HepG2 (cell line): ENCODE measurements at regions not wholly inside any gene's neighbourhood (a gene's known extent, or its start where the extent isn't known, plus 50 kb on each side); places are given as distances from the start of the nearest gene placed in this dataset.

ENCODE experiments used
- ATAC-seq: fragments of 200-7000 bp; cut with Tn5 transposase; 3 replicates; pipeline ENCODE4 v1.9.1; 2020; ENCODE audit warnings: mild to moderate bottlenecking, moderate library complexity
- BruUV-seq: library from RNA; stranded (reverse); fragments of 400-500 nt; replicated peaks from 2 replicates; lab custom pipeline; 2021; lab: Mats Ljungman, UMichigan
- CTCF ChIA-PET: fragments of 300-600 bp; formaldehyde crosslinking; extraction: SDS; loops from one replicate; lab custom pipeline; 2021; ENCODE audit warnings: low total read pairs, inconsistent platforms, low intra/inter-chr PET ratio; lab: Yijun Ruan, JAX
- POLR2A ChIA-PET: fragments of 350-600 bp; sonication (Branson Sonifier 250); formaldehyde crosslinking; loops from one replicate; lab custom pipeline; 2020; ENCODE audit warnings: antibody characterized with exemption, inconsistent platforms; lab: Yijun Ruan, JAX
- DNase-seq: peaks from one replicate; pipeline ENCODE4 v3.0.0-alpha.2; 2015; ENCODE audit warnings: low spot score
- FAIRE-seq: peaks from 3 replicates; lab custom pipeline; 2011; peaks lifted over from hg19 to GRCh38; lab: Jason Lieb, UNC
- H2AFZ ChIP-seq: one replicate; pipeline ENCODE4 v1.6.1; 2011; ENCODE audit warnings: low read length, inconsistent platforms
- H3K27ac ChIP-seq: fragments of 300-600 bp; 3 replicates; pipeline ENCODE4 v1.8.0; 2011; ENCODE audit warnings: mixed run types, mild to moderate bottlenecking, mixed read lengths, low read length, inconsistent platforms; ENCODE audit not compliant: insufficient read depth; ENCODE audit errors: extremely low read length
- H3K27me3 ChIP-seq, 2 experiments: fragments of 200-600 bp in 1 of 2; 2 replicates in 1 of 2; 3 replicates in 1 of 2; pipeline versions ENCODE4 v1.6.0 to v1.8.0; 2011; ENCODE audit warnings: low read length in 2 of 2, mild to moderate bottlenecking in 2 of 2, moderate library complexity in 2 of 2, inconsistent platforms in 1 of 2; ENCODE audit not compliant: insufficient read depth in 2 of 2, control insufficient read depth in 1 of 2
- H3K36me3 ChIP-seq, 2 experiments: fragments of 200-600 bp in 1 of 2; replicated peaks in 1 of 2; 2 replicates in 1 of 2; 3 replicates in 1 of 2; pipeline versions ENCODE4 v1.5.1 to v1.8.0; 2011; ENCODE audit warnings: low read length in 2 of 2, inconsistent platforms in 1 of 2; ENCODE audit not compliant: insufficient read depth in 2 of 2, control insufficient read depth in 1 of 2
- H3K4me1 ChIP-seq: 2 replicates; pipeline ENCODE4 v1.5.1; 2012; ENCODE audit warnings: low read length, inconsistent platforms; ENCODE audit not compliant: insufficient read depth
- H3K4me2 ChIP-seq: 2 replicates; pipeline ENCODE4 v1.6.0; 2011; ENCODE audit warnings: low read depth, low read length, inconsistent platforms
- H3K4me3 ChIP-seq, 3 experiments: fragments of 200-600 bp in 1 of 3; sonication (generic), shearing (Covaris generic) in 1 of 3; replicated peaks in 1 of 3; 2 replicates each; pipeline ENCODE4 v1.5.1; 2011 to 2016; ENCODE audit warnings: low read length in 3 of 3, inconsistent platforms in 2 of 3, low read depth in 2 of 3, mild to moderate bottlenecking in 2 of 3, control low read depth in 1 of 3, mixed read lengths in 1 of 3; ENCODE audit not compliant: insufficient read depth in 1 of 3
- H3K79me2 ChIP-seq: one replicate; pipeline ENCODE4 v1.6.1; 2011; ENCODE audit warnings: low read length, inconsistent platforms; ENCODE audit not compliant: insufficient read depth
- H3K9ac ChIP-seq: 2 replicates; pipeline ENCODE4 v1.6.0; 2011; ENCODE audit warnings: mild to moderate bottlenecking, low read depth, low read length, inconsistent platforms; ENCODE audit not compliant: insufficient read depth
- H3K9me3 ChIP-seq: 2 replicates; pipeline ENCODE4 v1.5.1; 2012; ENCODE audit warnings: mild to moderate bottlenecking, low read length
- H4K20me1 ChIP-seq: 2 replicates; pipeline ENCODE4 v1.6.0; 2011; ENCODE audit warnings: inconsistent platforms, mild to moderate bottlenecking, low read length, moderate library complexity; ENCODE audit not compliant: insufficient read depth
- ETS1 ChIP-seq: sonication (generic); formaldehyde crosslinking; IDR thresholded peaks from 2 replicates; pipeline ENCODE4 v1.4.0; 2020; ENCODE audit warnings: missing genetic modification reagents
- GFI1 ChIP-seq: sonication (generic); formaldehyde crosslinking; IDR thresholded peaks from 2 replicates; pipeline ENCODE4 v1.5.0; 2020; ENCODE audit warnings: missing genetic modification reagents, mild to moderate bottlenecking, borderline replicate concordance
- MTF2 ChIP-seq: sonication (generic); formaldehyde crosslinking; IDR thresholded peaks from 2 replicates; pipeline ENCODE4 v1.5.0; 2020; ENCODE audit warnings: missing genetic modification reagents, borderline replicate concordance
- RFX5 ChIP-seq: IDR thresholded peaks from 2 replicates; pipeline ENCODE4 v1.6.1; 2011; ENCODE audit warnings: low read depth, low read length, improper control_type of control experiment
- SP1 ChIP-seq, 2 experiments: fragments of 450-650 bp in 1 of 2; sonication (generic) in 1 of 2; formaldehyde crosslinking in 1 of 2; IDR thresholded peaks; 2 replicates each; pipeline versions ENCODE4 v1.4.0 to v1.6.1; 2016 to 2020; ENCODE audit warnings: missing genetic modification reagents in 1 of 2
- XRCC5 ChIP-seq: fragments of 200-400 bp; formaldehyde crosslinking; optimal IDR thresholded peaks from 2 replicates; pipeline ENCODE3; 2017; ENCODE audit warnings: mild to moderate bottlenecking, low read length
- ZBTB25 ChIP-seq: IDR thresholded peaks from 2 replicates; pipeline ENCODE4 v1.6.1; 2018; ENCODE audit warnings: missing genetic modification reagents
- ZBTB37 ChIP-seq: sonication (generic); formaldehyde crosslinking; IDR thresholded peaks from 2 replicates; pipeline ENCODE4 v1.4.0; 2020; ENCODE audit warnings: mild to moderate bottlenecking, missing genetic modification reagents
- ZBTB4 ChIP-seq: sonication (generic); formaldehyde crosslinking; IDR thresholded peaks from 2 replicates; pipeline ENCODE4 v1.4.0; 2020; ENCODE audit warnings: missing genetic modification reagents, mild to moderate bottlenecking, borderline replicate concordance
- ZMYM4 ChIP-seq: sonication (generic); formaldehyde crosslinking; IDR thresholded peaks from 2 replicates; pipeline ENCODE4 v1.8.1; 2023; ENCODE audit warnings: mild to moderate bottlenecking, missing genetic modification reagents
- ZNF235 ChIP-seq: sonication (generic); formaldehyde crosslinking; IDR thresholded peaks from 2 replicates; pipeline ENCODE4 v1.8.1; 2023; ENCODE audit warnings: mild to moderate bottlenecking, missing genetic modification reagents, borderline replicate concordance
- ZNF382 ChIP-seq: sonication (generic); formaldehyde crosslinking; IDR thresholded peaks from 2 replicates; pipeline ENCODE4 v1.5.0; 2020; ENCODE audit warnings: missing genetic modification reagents, mild to moderate bottlenecking, borderline replicate concordance
- WGBS: methylation state at CpG from one replicate; pipeline ENCODE4 v1.1.6; 2017; ENCODE audit warnings: low lambda C conversion rate; 5-methylcytosine and 5-hydroxymethylcytosine counted together
- in situ Hi-C: cut with HindIII; loops from 2 replicates; pipeline ENCODE4 v1.10.0; 2017; ENCODE audit warnings: low pct_unique_long_range_greater_than_20kb; ENCODE audit not compliant: extremely low pct_ligation_motif_present
- intact Hi-C: fragments of 100-400 bp; cut with micrococcal nuclease; formaldehyde crosslinking; loops from one replicate; pipeline ENCODE4 v1.10.0; 2022; ENCODE audit not compliant: unreplicated experiment

GRCh38 chr7:12888717-12889116, 201.3 kb downstream of the ARL4A start:
- WGBS, result 55% methylated on average over 2 of the region's 2 CpGs
- TF ChIP-seq MTF2 (CRISPR knock-in tag) (no peak), XRCC5 (no peak), ZBTB37 (CRISPR knock-in tag) (no peak), RFX5 (no peak)
- H3K27me3 ChIP-seq, result no peaks in the 10 kb centered on the region
- in situ Hi-C loops (no loop called here), intact Hi-C loops (no loop called here)
- no peaks in the 10 kb centered on the region for H3K36me3 ChIP-seq
- no peak overlapping the region for H3K4me3 ChIP-seq
- no peak overlapping the region for H3K27ac ChIP-seq
- CTCF ChIA-PET, result no interaction called here
- H3K9me3 ChIP-seq, result no peaks in the 10 kb centered on the region
- H3K79me2 ChIP-seq, result no peaks in the 10 kb centered on the region
- FAIRE-seq, result no peak
- BruUV-seq, result no TSS peak
- H3K4me1 ChIP-seq, result no peaks in the 10 kb centered on the region
- no peak for DNase-seq
- no peaks in the 10 kb centered on the region for H4K20me1 ChIP-seq
- no peak overlapping the region for H3K9ac ChIP-seq
- H2AFZ ChIP-seq, result no peak overlapping the region
- ATAC-seq, result no peak
- H3K4me2 ChIP-seq, result no peak overlapping the region
- POLR2A ChIA-PET, result interaction anchor here (0.7 kb wide), 1 partner anchor 191 kb away, joined by 3 read pairs; no protein-coding TSS in a partner anchor

GRCh38 chr7:12889391-12889790, 202.0 kb downstream of the ARL4A start:
- ATAC-seq, result no peak
- Histone ChIP-seq H2AFZ (no peak overlapping the region), H3K27me3 (no peaks in the 10 kb centered on the region), H3K4me2 (no peak overlapping the region), H3K36me3 (no peaks in the 10 kb centered on the region), H3K9me3 (no peaks in the 10 kb centered on the region), H3K4me1 (no peaks in the 10 kb centered on the region), H3K79me2 (no peaks in the 10 kb centered on the region), H3K9ac (no peak overlapping the region), H4K20me1 (no peaks in the 10 kb centered on the region), H3K27ac (no peak overlapping the region), H3K4me3 (no peak overlapping the region)
- ChIA-PET CTCF (no interaction called here), POLR2A (no interaction called here)
- WGBS, result 22% methylated on average over 4 of the region's 4 CpGs
- DNase-seq, result no peak
- intact Hi-C loops, result no loop called here
- FAIRE-seq, result no peak
- no TSS peak for BruUV-seq
- in situ Hi-C loops, result no loop called here
- TF ChIP-seq GFI1 (CRISPR knock-in tag) (no peak), ZNF382 (no peak), ZMYM4 (CRISPR knock-in tag) (no peak), ZBTB25 (CRISPR knock-in tag) (no peak), SP1 (IDR thresholded peaks at IDR 0.05) (no peak), SP1 (CRISPR knock-in tag; IDR thresholded peaks at IDR 0.05) (no peak), ETS1 (CRISPR knock-in tag) (no peak), ZNF235 (CRISPR knock-in tag) (no peak), ZBTB4 (CRISPR knock-in tag) (no peak)
